Gastrocnemius medialis (tissue), 4 donors: ENCODE measurements at regions not wholly inside any gene's neighbourhood (a gene's known extent, or its start where the extent isn't known, plus 50 kb on each side); places are given as distances from the start of the nearest gene placed in this dataset.

Experiments
- ATAC-seq, 2 donors: fragments of 150-250 bp; one replicate each; pipeline ENCODE4 v1.9.1; 2016
- DNase-seq, 2 donors: peaks; one replicate each; pipeline ENCODE4 v3.0.0-alpha.2; 2019
- H3K27ac ChIP-seq, 4 donors: fragments of 200-600 bp; sonication (generic); 1 replicate in 1 of 4; 2 replicates in 3 of 4; pipeline ENCODE4 v1.5.1; 2016 to 2018; ENCODE audit warnings: mild to moderate bottlenecking in 2 of 4, moderate library complexity in 1 of 4
- H3K27me3 ChIP-seq, 3 donors: fragments of 200-600 bp; sonication (generic) in 2 of 3; 1 replicate in 1 of 3; 2 replicates in 2 of 3; pipeline versions ENCODE4 v1.5.1 to v1.6.0; 2016 to 2019; ENCODE audit warnings: mild to moderate bottlenecking in 1 of 3, moderate library complexity in 1 of 3
- H3K36me3 ChIP-seq, 2 donors: fragments of 200-600 bp; sonication (generic) in 1 of 2; one replicate each; pipeline ENCODE4 v1.5.1; 2017 to 2018
- H3K4me1 ChIP-seq, 2 donors: fragments of 200-600 bp; sonication (generic) in 1 of 2; one replicate each; pipeline ENCODE4 v1.5.1; 2016 to 2017; ENCODE audit warnings: mild to moderate bottlenecking in 2 of 2
- H3K4me3 ChIP-seq, 4 donors: fragments of 200-600 bp; sonication (generic) in 3 of 4; 1 replicate in 1 of 4; 2 replicates in 3 of 4; pipeline ENCODE4 v1.5.1; 2016 to 2019; ENCODE audit warnings: mild to moderate bottlenecking in 2 of 4
- H3K9me3 ChIP-seq, 3 donors: fragments of 200-600 bp; sonication (generic) in 2 of 3; 1 replicate in 1 of 3; 2 replicates in 2 of 3; pipeline ENCODE4 v1.5.1; 2016 to 2019
- CTCF ChIP-seq, 5 experiments: fragments of 450-650 bp in 3 of 5; fragments of 200-600 bp in 2 of 5; sonication (generic) in 2 of 5; IDR thresholded peaks in 4 of 5; conservative IDR thresholded peaks in 1 of 5; 1 replicate in 4 of 5; 2 replicates in 1 of 5; pipeline ENCODE4 v1.5.1; 2016 to 2019; ENCODE audit warnings: antibody characterized with exemption in 5 of 5, mild to moderate bottlenecking in 3 of 5, moderate library complexity in 3 of 5
- POLR2A ChIP-seq, 2 donors: fragments of 450-650 bp; IDR thresholded peaks; one replicate each; pipeline ENCODE4 v1.6.1; 2017; ENCODE audit warnings: antibody characterized with exemption in 2 of 2, mild to moderate bottlenecking in 2 of 2, moderate library complexity in 2 of 2
- in situ Hi-C, 4 donors: fragments of 200-750 bp; cut with MboI; loops; one replicate each; pipeline versions ENCODE4 v1.15.0 to v1.8.0; 2017; ENCODE audit warnings: low sequenced_read_pairs in 4 of 4
- intact Hi-C: fragments of 100-400 bp; cut with DNase I; formaldehyde crosslinking; loops from one replicate; pipeline ENCODE4 v1.15.1; 2023; ENCODE audit warnings: low total_unique reads

DNA sequence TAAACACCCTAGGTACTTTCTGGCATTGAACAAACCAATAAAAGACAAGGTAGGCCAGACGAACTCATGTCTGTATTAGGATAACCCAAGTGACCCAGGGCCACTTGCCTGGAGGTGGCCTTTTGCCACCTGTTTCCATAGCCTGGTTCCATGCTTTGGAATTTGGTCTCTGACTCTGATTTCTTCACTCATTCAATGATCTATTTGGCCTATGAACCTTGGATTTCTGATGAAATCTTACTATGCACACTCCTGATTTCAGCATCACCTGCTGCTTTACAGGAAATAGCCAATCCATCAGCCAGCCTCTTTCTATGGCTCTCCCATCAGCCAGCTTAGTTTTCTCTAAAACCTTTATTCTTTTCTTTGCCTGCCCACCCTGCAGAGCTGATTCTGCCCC is 142.8 kb upstream of the PSMD7 start:
- Histone ChIP-seq H3K4me3 (no peak overlapping the region), H3K4me1 (no peaks in the 10 kb centered on the region), H3K27ac (no peak overlapping the region), H3K9me3 (no peaks in the 10 kb centered on the region), H3K27me3 (no peaks in the 10 kb centered on the region), H3K36me3 (no peaks in the 10 kb centered on the region)
- ATAC-seq = no peak
- DNase-seq = no peak
- in situ Hi-C loops (no loop called here), intact Hi-C loops (no loop called here)
- TF ChIP-seq POLR2A (IDR thresholded peaks at IDR 0.05) = no peak
- TF ChIP-seq CTCF (IDR thresholded peaks at IDR 0.05 in 4 of 5, conservative IDR thresholded peaks at IDR 0.05 in 1 of 5) = no peak

- Histone ChIP-seq H3K27me3 (no peaks in the 10 kb centered on the region), H3K9me3 (no peaks in the 10 kb centered on the region), H3K4me3 (no peak overlapping the region), H3K4me1 (no peaks in the 10 kb centered on the region), H3K36me3 (no peaks in the 10 kb centered on the region), H3K27ac (no peak overlapping the region)
- ATAC-seq (no peak), DNase-seq (no peak)
- intact Hi-C loops = no loop called here
- in situ Hi-C loops = no loop called here
- TF ChIP-seq CTCF (IDR thresholded peaks at IDR 0.05 in 4 of 5, conservative IDR thresholded peaks at IDR 0.05 in 1 of 5) (no peak), POLR2A (IDR thresholded peaks at IDR 0.05) (no peak)
Observed at GRCh38 chr16:74146643-74147042, 150.0 kb upstream of the PSMD7 start.

DNA sequence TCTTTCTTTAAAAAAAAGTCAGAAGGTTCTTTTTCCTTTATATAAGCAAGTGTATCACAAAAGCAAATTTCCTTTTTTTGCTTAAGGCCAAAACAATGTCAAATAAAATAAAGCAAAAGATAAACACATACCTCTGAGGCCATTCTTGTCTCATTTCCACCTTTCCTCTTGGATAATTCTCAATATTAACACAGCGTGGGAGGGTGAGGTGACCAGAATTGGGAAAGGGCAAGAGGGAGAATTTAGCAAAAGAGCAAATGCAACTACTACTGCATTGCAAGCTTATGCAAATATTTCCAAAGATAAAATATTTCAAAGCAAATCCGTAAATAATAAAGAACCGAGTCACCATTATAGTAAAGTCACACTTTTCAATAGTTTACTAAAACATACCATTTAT is 153.4 kb upstream of the PSMD7 start:
- Histone ChIP-seq H3K27ac (no peak overlapping the region), H3K4me3 (no peak overlapping the region), H3K4me1 (no peaks in the 10 kb centered on the region), H3K27me3 (no peaks in the 10 kb centered on the region), H3K36me3 (no peaks in the 10 kb centered on the region), H3K9me3 (no peaks in the 10 kb centered on the region)
- TF ChIP-seq POLR2A (IDR thresholded peaks at IDR 0.05) (no peak), CTCF (IDR thresholded peaks at IDR 0.05 in 4 of 5, conservative IDR thresholded peaks at IDR 0.05 in 1 of 5) (no peak)
- ATAC-seq (no peak), DNase-seq (no peak)
- in situ Hi-C loops = no loop called here
- intact Hi-C loops = no loop called here

- in situ Hi-C loops (no loop called here), intact Hi-C loops (no loop called here)
- TF ChIP-seq POLR2A (IDR thresholded peaks at IDR 0.05) (no peak), CTCF (IDR thresholded peaks at IDR 0.05 in 4 of 5, conservative IDR thresholded peaks at IDR 0.05 in 1 of 5) (no peak)
- no peak for DNase-seq
- ATAC-seq = no peak
- H3K27me3 ChIP-seq = no peaks in the 10 kb centered on the region
- no peak overlapping the region for H3K4me3 ChIP-seq
- no peaks in the 10 kb centered on the region for H3K9me3 ChIP-seq
- H3K36me3 ChIP-seq = no peaks in the 10 kb centered on the region
- no peak overlapping the region for H3K27ac ChIP-seq
- H3K4me1 ChIP-seq = no peaks in the 10 kb centered on the region
Observed at GRCh38 chr16:74141015-74141414, 155.6 kb upstream of the PSMD7 start.

GRCh38 chr16:74140557-74140956 is 156.1 kb upstream of the PSMD7 start:
- intact Hi-C loops (no loop called here), in situ Hi-C loops (no loop called here)
- Histone ChIP-seq H3K36me3 (no peaks in the 10 kb centered on the region), H3K4me3 (no peak overlapping the region), H3K27me3 (no peaks in the 10 kb centered on the region), H3K4me1 (no peaks in the 10 kb centered on the region), H3K9me3 (no peaks in the 10 kb centered on the region), H3K27ac (no peak overlapping the region)
- no peak for DNase-seq
- no peak for ATAC-seq
- TF ChIP-seq POLR2A (IDR thresholded peaks at IDR 0.05) (no peak), CTCF (IDR thresholded peaks at IDR 0.05 in 4 of 5, conservative IDR thresholded peaks at IDR 0.05 in 1 of 5) (no peak)
